SU-DHL-6 (cell line): ENCODE measurements at regions not wholly inside any gene's neighbourhood (a gene's known extent, or its start where the extent isn't known, plus 50 kb on each side); places are given as distances from the start of the nearest gene placed in this dataset.

Experiments used
- CTCF ChIP-seq: fragments of 200-600 bp; sonication (generic); IDR thresholded peaks from one replicate; pipeline ENCODE4 v1.5.1; 2017; ENCODE audit warnings: antibody characterized with exemption, mild to moderate bottlenecking, low read length, moderate library complexity; ENCODE audit not compliant: insufficient read depth, poor library complexity, severe bottlenecking
- EZH2phosphoT487 ChIP-seq: fragments of 200-600 bp; sonication (generic), shearing (Covaris generic); conservative IDR thresholded peaks from 2 replicates; pipeline ENCODE4 v1.6.1; 2018; ENCODE audit warnings: mild to moderate bottlenecking, antibody characterized with exemption, low read length, moderate library complexity, mixed read lengths

GRCh38 chr21:16324630-16325029, 594.8 kb downstream of the USP25 start:
- TF ChIP-seq EZH2phosphoT487 (no peak), CTCF (no peak)
